ENCODE measurements at regions not wholly inside any gene's neighbourhood (a gene's known extent, or its start where the extent isn't known, plus 50 kb on each side); places are given as distances from the start of the nearest gene placed in this dataset.

GRCh38 chr2:215554689-215555498 is 119.0 kb upstream of the FN1 start (continued):
- no peak for TF ChIP-seq CEBPB (tag; IDR thresholded peaks at IDR 0.05)
- TF ChIP-seq ZNF584 (CRISPR knock-in tag; IDR thresholded peaks at IDR 0.05; ENCODE audit: low read depth) = no peak
- no peak for TF ChIP-seq RREB1 (CRISPR knock-in tag; IDR thresholded peaks at IDR 0.05)

GRCh38 chr2:215553946-215554345 is 118.1 kb upstream of the FN1 start:
- Histone ChIP-seq H3K9me1 (ENCODE audit: control insufficient read depth, insufficient read depth, low read length) (no peaks in the 10 kb centered on the region), H3K27me3 (ENCODE audit: control insufficient read depth in 2 of 2, insufficient read depth in 2 of 2, low read length in 2 of 2) (no peaks in the 10 kb centered on the region), H4K20me1 (replicated peaks; ENCODE audit: control insufficient read depth, insufficient read depth, low read length) (no peaks in the 10 kb centered on the region), H2AFZ (ENCODE audit: low read depth, low read length) (no peak overlapping the region), H3K4me1 (replicated peaks in 1 of 2; ENCODE audit: control insufficient read depth in 2 of 2, insufficient read depth in 2 of 2, low read length in 2 of 2) (no peaks in the 10 kb centered on the region), H3K36me3 (ENCODE audit: control insufficient read depth, insufficient read depth, low read length) (no peaks in the 10 kb centered on the region), H3K27ac (ENCODE audit: extremely low read depth, low read depth, low read length) (no peak overlapping the region), H3K4me2 (ENCODE audit: insufficient read depth, low read length) (no peak overlapping the region), H3K4me3 (no peak overlapping the region), H3K9me3 (replicated peaks; ENCODE audit: control insufficient read depth, insufficient read depth, low read depth, low read length) (no peaks in the 10 kb centered on the region), H3K79me2 (ENCODE audit: control insufficient read depth, insufficient read depth, low read length) (no peaks in the 10 kb centered on the region), H3K9ac (ENCODE audit: insufficient read depth in 1 of 2, low read depth in 2 of 2, low read length in 2 of 2) (no peak overlapping the region)
- peak in 2 of 4 experiments; percentile 9 to 14 for DNase-seq (ENCODE audit: extremely low read depth in 1 of 4, low spot score in 3 of 4)
- intact Hi-C loops (cut with micrococcal nuclease) (no loop called here), in situ Hi-C loops (cut with MboI) (no loop called here)
- no peak for FAIRE-seq
- 60% methylated on average over 3 of the region's 3 CpGs for WGBS (ENCODE audit: insufficient coverage, low coverage, missing lambda C conversion rate)
- TF ChIP-seq NR4A1 (CRISPR knock-in tag; IDR thresholded peaks at IDR 0.05) (no peak), NR4A1 (tag; IDR thresholded peaks at IDR 0.05) (no peak), RBM25 (IDR thresholded peaks at IDR 0.05; ENCODE audit: low read depth, low read length, severe bottlenecking) (peak; percentile 46), BCOR (IDR thresholded peaks at IDR 0.05) (peak; percentile 49; the same call in 1 of the 2 replicates), ZBTB12 (CRISPR knock-in tag; IDR thresholded peaks at IDR 0.05) (no peak), CBFA2T3 (IDR thresholded peaks at IDR 0.05) (0 out of 2 replicates have a peak, but pooled peaks have one; percentile 3)
- ChIA-PET CTCF (ENCODE audit: low intra/inter-chr PET ratio) (no interaction called here), POLR2A (no interaction called here)
- no TSS peak for BruUV-seq (replicated peaks)
- no peak for ATAC-seq
